Natural killer cell (primary cell): ENCODE measurements at regions not wholly inside any gene's neighbourhood (a gene's known extent, or its start where the extent isn't known, plus 50 kb on each side); places are given as distances from the start of the nearest gene placed in this dataset.

Source experiments
- ATAC-seq, 3 donors: fragments of 150-1000 bp in 2 of 3; fragments of 200-7000 bp in 1 of 3; cut with Tn5 transposase; 1 replicate in 1 of 3; 2 replicates in 2 of 3; pipeline ENCODE4 v1.10.0; 2021; ENCODE audit warnings: mild to moderate bottlenecking in 2 of 3, moderate library complexity in 2 of 3
- DNase-seq, 2 donors: peaks; one replicate each; pipeline versions ENCODE4 v3.0.0 to v3.0.0-alpha.2; 2013 to 2021; ENCODE audit warnings: mixed read lengths in 1 of 2
- H3K27ac ChIP-seq: one replicate; pipeline ENCODE4 v1.5.1; 2013; ENCODE audit warnings: mild to moderate bottlenecking, low read length
- H3K27me3 ChIP-seq: one replicate; pipeline ENCODE4 v1.6.1; 2013; ENCODE audit warnings: low read length; ENCODE audit not compliant: control insufficient read depth, insufficient read depth
- H3K36me3 ChIP-seq: one replicate; pipeline ENCODE4 v1.6.1; 2013; ENCODE audit warnings: low read length; ENCODE audit not compliant: control insufficient read depth, insufficient read depth
- H3K4me1 ChIP-seq: one replicate; pipeline ENCODE4 v1.6.1; 2013; ENCODE audit warnings: low read length; ENCODE audit not compliant: control insufficient read depth, insufficient read depth
- H3K4me3 ChIP-seq: one replicate; pipeline ENCODE4 v1.5.1; 2013; ENCODE audit warnings: low read length
- H3K9me3 ChIP-seq: one replicate; pipeline ENCODE4 v1.6.1; 2013; ENCODE audit warnings: low read length; ENCODE audit not compliant: control insufficient read depth, insufficient read depth
- H3K27ac Mint-ChIP-seq, 2 donors: one replicate each; pipeline ENCODE4 v1.8.0; 2022; ENCODE audit warnings: mild to moderate bottlenecking in 2 of 2, mixed read lengths in 2 of 2, moderate library complexity in 1 of 2
- H3K27me3 Mint-ChIP-seq, 2 donors: one replicate each; pipeline ENCODE4 v1.8.0; 2022; ENCODE audit warnings: low read depth in 2 of 2, mixed read lengths in 2 of 2
- H3K36me3 Mint-ChIP-seq: one replicate; pipeline ENCODE4 v1.8.0; 2022; ENCODE audit warnings: mixed read lengths
- H3K4me1 Mint-ChIP-seq, 2 donors: one replicate each; pipeline ENCODE4 v1.8.0; 2022; ENCODE audit warnings: mixed read lengths in 2 of 2
- H3K4me3 Mint-ChIP-seq: one replicate; pipeline ENCODE4 v1.8.0; 2022; ENCODE audit warnings: mild to moderate bottlenecking, moderate library complexity, mixed read lengths
- H3K9me3 Mint-ChIP-seq, 2 donors: one replicate each; pipeline ENCODE4 v1.8.0; 2022; ENCODE audit warnings: mixed read lengths in 2 of 2
- WGBS: methylation state at CpG from one replicate; pipeline ENCODE4 v1.1.7; 2013; ENCODE audit warnings: missing lambda C conversion rate; ENCODE audit not compliant: insufficient coverage; 5-methylcytosine and 5-hydroxymethylcytosine counted together
- intact Hi-C: fragments of 100-400 bp; cut with micrococcal nuclease; formaldehyde crosslinking; loops from one replicate; pipeline ENCODE4 v1.14.2; 2022
- TF ChIP-seq, protein P1 (sequence below): fragments of 200-600 bp; IDR thresholded peaks from one replicate; pipeline ENCODE4 v1.8.0; 2022; ENCODE audit warnings: antibody characterized with exemption

DNA sequence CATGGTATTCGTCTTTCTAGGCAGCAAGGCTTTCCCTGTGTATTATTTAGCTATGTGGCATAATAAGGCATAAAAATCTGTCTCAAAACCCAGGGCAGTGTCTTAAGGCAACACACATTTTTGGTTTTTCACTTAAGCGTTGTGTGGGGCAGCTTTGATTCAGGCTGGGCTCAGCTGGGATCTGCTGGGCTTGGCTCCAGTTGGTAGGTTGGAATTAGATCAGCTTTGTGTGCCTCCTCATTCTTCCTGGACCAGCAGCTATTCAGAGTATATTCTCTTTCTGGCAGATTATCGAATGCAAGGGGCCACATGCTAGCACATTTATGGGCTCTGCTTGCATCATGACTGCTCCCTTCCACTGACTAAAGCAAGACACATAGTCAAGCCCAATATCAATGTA, 487.9 kb downstream of the RFPL4B start:
- ATAC-seq = no peak
- 98% methylated on average over 3 of the region's 3 CpGs for WGBS
- no peak overlapping the region for H3K27ac ChIP-seq
- H3K36me3 Mint-ChIP-seq = no peaks in the 10 kb centered on the region
- no peak for DNase-seq
- no peaks in the 10 kb centered on the region for H3K36me3 ChIP-seq
- no peaks in the 10 kb centered on the region for H3K27me3 Mint-ChIP-seq
- H3K4me1 Mint-ChIP-seq = no peaks in the 10 kb centered on the region
- no peak overlapping the region for H3K27ac Mint-ChIP-seq
- no peak overlapping the region for H3K4me3 Mint-ChIP-seq
- H3K27me3 ChIP-seq = no peaks in the 10 kb centered on the region
- peaks cover 4 to 8% of the 10 kb centered on the region in 2 donors for H3K9me3 Mint-ChIP-seq
- H3K9me3 ChIP-seq = no peaks in the 10 kb centered on the region
- intact Hi-C loops = no loop called here
- TF ChIP-seq, protein P1, sequence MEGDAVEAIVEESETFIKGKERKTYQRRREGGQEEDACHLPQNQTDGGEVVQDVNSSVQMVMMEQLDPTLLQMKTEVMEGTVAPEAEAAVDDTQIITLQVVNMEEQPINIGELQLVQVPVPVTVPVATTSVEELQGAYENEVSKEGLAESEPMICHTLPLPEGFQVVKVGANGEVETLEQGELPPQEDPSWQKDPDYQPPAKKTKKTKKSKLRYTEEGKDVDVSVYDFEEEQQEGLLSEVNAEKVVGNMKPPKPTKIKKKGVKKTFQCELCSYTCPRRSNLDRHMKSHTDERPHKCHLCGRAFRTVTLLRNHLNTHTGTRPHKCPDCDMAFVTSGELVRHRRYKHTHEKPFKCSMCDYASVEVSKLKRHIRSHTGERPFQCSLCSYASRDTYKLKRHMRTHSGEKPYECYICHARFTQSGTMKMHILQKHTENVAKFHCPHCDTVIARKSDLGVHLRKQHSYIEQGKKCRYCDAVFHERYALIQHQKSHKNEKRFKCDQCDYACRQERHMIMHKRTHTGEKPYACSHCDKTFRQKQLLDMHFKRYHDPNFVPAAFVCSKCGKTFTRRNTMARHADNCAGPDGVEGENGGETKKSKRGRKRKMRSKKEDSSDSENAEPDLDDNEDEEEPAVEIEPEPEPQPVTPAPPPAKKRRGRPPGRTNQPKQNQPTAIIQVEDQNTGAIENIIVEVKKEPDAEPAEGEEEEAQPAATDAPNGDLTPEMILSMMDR = no peak
- no peaks in the 10 kb centered on the region for H3K4me1 ChIP-seq
- H3K4me3 ChIP-seq = no peak overlapping the region

DNA sequence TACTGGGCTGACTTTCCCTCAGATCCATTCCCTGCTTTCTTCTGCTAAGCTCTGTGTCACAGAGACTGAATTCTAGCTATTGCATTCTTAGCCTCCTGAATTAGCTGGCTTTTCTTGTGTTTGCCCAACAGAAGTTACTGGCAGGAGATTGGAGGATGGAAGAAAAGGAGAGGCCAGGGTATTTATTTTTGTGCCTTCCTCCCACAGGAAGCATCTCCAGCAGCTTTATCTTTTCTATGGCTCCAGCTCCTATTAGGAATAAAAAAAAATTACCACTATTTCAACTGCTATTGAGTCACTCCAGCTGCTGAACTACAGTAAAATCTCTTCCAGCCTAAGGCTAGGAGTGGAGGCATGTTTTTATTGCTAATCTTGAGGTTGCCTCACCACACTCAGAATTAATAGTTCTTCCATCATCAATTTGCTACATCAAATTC, 492.4 kb downstream of the RFPL4B start:
- TF ChIP-seq, protein P1 = no peak
- Mint-ChIP-seq H3K36me3 (no peaks in the 10 kb centered on the region), H3K27ac (no peak overlapping the region), H3K4me3 (no peak overlapping the region), H3K27me3 (no peaks in the 10 kb centered on the region), H3K9me3 (peaks cover 10 to 12% of the 10 kb centered on the region in 2 donors), H3K4me1 (no peaks in the 10 kb centered on the region)
- Histone ChIP-seq H3K9me3 (no peaks in the 10 kb centered on the region), H3K4me3 (no peak overlapping the region), H3K27me3 (no peaks in the 10 kb centered on the region), H3K27ac (no peak overlapping the region), H3K4me1 (no peaks in the 10 kb centered on the region), H3K36me3 (no peaks in the 10 kb centered on the region)
- intact Hi-C loops = no loop called here
- DNase-seq (no peak), ATAC-seq (no peak)

DNA sequence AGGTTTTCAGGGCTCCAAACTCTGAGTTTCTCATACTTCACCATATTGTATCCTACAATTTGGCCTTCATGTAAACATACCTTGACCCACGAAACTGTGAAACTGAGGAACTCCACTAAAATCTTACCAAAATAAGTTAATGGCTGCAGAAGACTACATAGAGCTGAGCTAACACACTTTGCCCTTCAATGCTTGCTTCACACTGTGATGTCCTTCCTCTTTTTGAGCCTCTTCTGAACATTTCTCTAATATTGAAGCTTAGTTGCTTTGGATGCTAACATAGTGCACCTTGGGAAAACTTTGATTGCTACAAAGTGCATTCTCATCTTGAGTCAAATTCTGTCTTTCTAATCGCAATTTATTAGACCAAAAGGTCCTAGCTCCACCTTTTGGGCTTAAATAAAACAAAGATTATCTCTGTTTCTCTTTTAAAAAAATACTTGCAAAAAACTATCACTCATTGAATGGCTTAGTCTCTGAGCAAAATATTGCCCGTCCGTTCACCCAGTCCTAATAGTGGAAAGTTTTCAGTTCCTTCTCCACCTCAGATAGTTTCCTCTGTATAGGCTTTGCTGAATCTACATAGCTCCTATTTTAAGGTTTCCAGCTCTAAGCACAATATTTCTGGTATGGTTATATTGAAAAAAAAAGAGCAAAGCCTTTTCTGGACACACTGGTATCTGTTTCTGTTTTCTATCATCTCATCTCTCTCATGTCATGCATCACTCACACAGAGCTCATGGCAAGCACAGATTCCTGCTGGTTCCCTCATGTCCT, 494.6 kb downstream of the RFPL4B start:
- no peak for DNase-seq
- peaks cover 8 to 9% of the 10 kb centered on the region in 2 donors for H3K9me3 Mint-ChIP-seq

More for the DNA sequence above, 494.6 kb downstream of the RFPL4B start:
- intact Hi-C loops = no loop called here
- Histone ChIP-seq H3K36me3 (no peaks in the 10 kb centered on the region), H3K4me1 (no peaks in the 10 kb centered on the region), H3K27ac (no peak overlapping the region), H3K9me3 (no peaks in the 10 kb centered on the region), H3K27me3 (no peaks in the 10 kb centered on the region), H3K4me3 (no peak overlapping the region)
- no peak for ATAC-seq
- Mint-ChIP-seq H3K27ac (no peak overlapping the region), H3K27me3 (no peaks in the 10 kb centered on the region), H3K4me3 (no peak overlapping the region), H3K4me1 (no peaks in the 10 kb centered on the region), H3K36me3 (no peaks in the 10 kb centered on the region)
- TF ChIP-seq, protein P1 = no peak
- WGBS = 81% methylated on average over 4 of the region's 4 CpGs
